ENCODE measurements at regions not wholly inside any gene's neighbourhood (a gene's known extent, or its start where the extent isn't known, plus 50 kb on each side); places are given as distances from the start of the nearest gene placed in this dataset.
"Not testable (repeated sequence)": the region's sequence is repeated elsewhere in the genome, so short reads cannot be mapped to it uniquely, and the experiment has no call there.

- Histone ChIP-seq H3K36me3 (ENCODE audit: control insufficient read depth in 2 of 3, insufficient read depth in 3 of 3, low read length in 3 of 3) (no peaks in the 10 kb centered on the region), H3K9ac (ENCODE audit: low read length in 3 of 3) (no peak overlapping the region), H3K27ac (ENCODE audit: low read depth in 2 of 2, low read length in 2 of 2) (no peak overlapping the region), H3K9me3 (ENCODE audit: control insufficient read depth in 2 of 3, insufficient read depth in 1 of 3, low read length in 3 of 3) (peaks cover 0 to 7% (median 0%) of the 10 kb centered on the region in 3 donors), H3K27me3 (ENCODE audit: control insufficient read depth, insufficient read depth, low read length) (no peaks in the 10 kb centered on the region), H3K4me1 (ENCODE audit: control insufficient read depth in 2 of 3, insufficient read depth in 2 of 3, low read depth in 1 of 3, low read length in 3 of 3) (no peaks in the 10 kb centered on the region), H3K4me3 (ENCODE audit: low read length in 3 of 3) (no peak overlapping the region)
- TF ChIP-seq CTCF (IDR thresholded peaks at IDR 0.05; ENCODE audit: borderline replicate concordance, extremely low read depth, insufficient read depth) = no peak
- DNase-seq = no peak
- no peak for FAIRE-seq
- intact Hi-C loops (cut with DNase I) = no loop called here
Observed at GRCh38 chr2:146709004-146709403, 1135.8 kb upstream of the ACVR2A start.

- DNase-seq (no peak), FAIRE-seq (no peak)
- no peak overlapping the region for H3K9ac ChIP-seq (ENCODE audit: low read length in 3 of 3)
- no peaks in the 10 kb centered on the region for H3K27me3 ChIP-seq (ENCODE audit: control insufficient read depth, insufficient read depth, low read length)
- no peak overlapping the region for H3K27ac ChIP-seq (ENCODE audit: low read depth in 2 of 2, low read length in 2 of 2)
- no peaks in the 10 kb centered on the region for H3K4me1 ChIP-seq (ENCODE audit: control insufficient read depth in 2 of 3, insufficient read depth in 2 of 3, low read depth in 1 of 3, low read length in 3 of 3)
- no peak overlapping the region for H3K4me3 ChIP-seq (ENCODE audit: low read length in 3 of 3)
- intact Hi-C loops (cut with DNase I) = no loop called here
- peaks cover 0 to 8% (median 0%) of the 10 kb centered on the region in 3 donors for H3K9me3 ChIP-seq (ENCODE audit: control insufficient read depth in 2 of 3, insufficient read depth in 1 of 3, low read length in 3 of 3)
- TF ChIP-seq CTCF (IDR thresholded peaks at IDR 0.05; ENCODE audit: borderline replicate concordance, extremely low read depth, insufficient read depth) = no peak
- H3K36me3 ChIP-seq (ENCODE audit: control insufficient read depth in 2 of 3, insufficient read depth in 3 of 3, low read length in 3 of 3) = no peaks in the 10 kb centered on the region
Observed at GRCh38 chr2:146701183-146701582, 1143.6 kb upstream of the ACVR2A start.

DNA sequence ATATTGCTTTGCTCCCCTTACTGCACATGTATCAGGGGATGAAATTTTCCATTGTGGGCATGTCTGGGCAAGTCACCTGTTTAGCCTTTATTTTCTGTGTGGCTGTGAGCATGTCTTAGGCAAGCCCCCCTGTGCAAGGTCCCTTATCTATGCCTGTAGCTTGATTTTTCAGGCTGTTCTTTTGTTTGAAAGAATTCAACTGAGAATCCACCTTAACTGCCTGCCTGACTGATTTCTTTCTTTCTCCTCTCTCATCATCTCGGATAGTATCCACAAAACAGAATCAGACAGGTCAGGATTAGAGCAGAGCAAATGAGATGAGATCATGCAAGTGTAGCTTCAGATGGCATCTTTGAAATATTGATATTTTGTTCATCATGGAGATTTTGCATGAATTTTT, 1147.5 kb upstream of the ACVR2A start:
- no peak for FAIRE-seq
- no peaks in the 10 kb centered on the region for H3K27me3 ChIP-seq (ENCODE audit: control insufficient read depth, insufficient read depth, low read length)

DNA sequence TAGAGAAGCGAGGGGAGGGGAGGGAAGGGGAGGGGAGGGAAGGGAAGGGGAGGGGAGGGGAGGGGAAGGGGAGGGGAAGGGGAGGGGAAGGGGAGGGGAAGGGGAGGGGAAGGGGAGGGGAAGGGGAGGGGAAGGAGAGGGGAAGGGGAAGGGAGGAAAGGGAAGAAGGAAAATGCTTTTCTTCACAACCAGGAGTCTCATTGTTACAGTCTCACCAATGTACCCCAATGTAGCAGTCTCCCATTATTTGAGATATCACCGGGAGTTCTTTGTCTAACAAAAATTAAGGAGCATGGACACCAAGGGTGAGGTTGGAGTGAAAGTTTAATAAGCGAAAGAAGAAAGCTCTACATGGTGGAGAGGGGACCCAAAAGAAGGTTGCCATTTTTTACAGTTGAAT, 1148.0 kb upstream of the ACVR2A start:
- DNase-seq; intact Hi-C loops (cut with DNase I); H3K27me3 ChIP-seq (ENCODE audit: control insufficient read depth, insufficient read depth, low read length); H3K36me3 ChIP-seq (ENCODE audit: control insufficient read depth in 2 of 3, insufficient read depth in 3 of 3, low read length in 3 of 3); H3K4me3 ChIP-seq (ENCODE audit: low read length in 3 of 3); H3K27ac ChIP-seq (ENCODE audit: low read depth in 2 of 2, low read length in 2 of 2); H3K9ac ChIP-seq (ENCODE audit: low read length in 3 of 3); H3K9me3 ChIP-seq (ENCODE audit: control insufficient read depth in 2 of 3, insufficient read depth in 1 of 3, low read length in 3 of 3); H3K4me1 ChIP-seq (ENCODE audit: control insufficient read depth in 2 of 3, insufficient read depth in 2 of 3, low read depth in 1 of 3, low read length in 3 of 3); FAIRE-seq: not testable (repeated sequence)

More for the DNA sequence above, 1147.5 kb upstream of the ACVR2A start:
- Histone ChIP-seq H3K4me1 (ENCODE audit: control insufficient read depth in 2 of 3, insufficient read depth in 2 of 3, low read depth in 1 of 3, low read length in 3 of 3) (no peaks in the 10 kb centered on the region), H3K4me3 (ENCODE audit: low read length in 3 of 3) (no peak overlapping the region), H3K36me3 (ENCODE audit: control insufficient read depth in 2 of 3, insufficient read depth in 3 of 3, low read length in 3 of 3) (no peaks in the 10 kb centered on the region), H3K27ac (ENCODE audit: low read depth in 2 of 2, low read length in 2 of 2) (no peak overlapping the region), H3K9ac (ENCODE audit: low read length in 3 of 3) (no peak overlapping the region), H3K9me3 (ENCODE audit: control insufficient read depth in 2 of 3, insufficient read depth in 1 of 3, low read length in 3 of 3) (peaks cover 0 to 5% (median 0%) of the 10 kb centered on the region in 3 donors)
- intact Hi-C loops (cut with DNase I) = no loop called here
- TF ChIP-seq CTCF (IDR thresholded peaks at IDR 0.05; ENCODE audit: borderline replicate concordance, extremely low read depth, insufficient read depth) = no peak
- no peak for DNase-seq

Measured in kidney (tissue), 13 donors.